ENCODE measurements at regions not wholly inside any gene's neighbourhood (a gene's known extent, or its start where the extent isn't known, plus 50 kb on each side); places are given as distances from the start of the nearest gene placed in this dataset.

DNA sequence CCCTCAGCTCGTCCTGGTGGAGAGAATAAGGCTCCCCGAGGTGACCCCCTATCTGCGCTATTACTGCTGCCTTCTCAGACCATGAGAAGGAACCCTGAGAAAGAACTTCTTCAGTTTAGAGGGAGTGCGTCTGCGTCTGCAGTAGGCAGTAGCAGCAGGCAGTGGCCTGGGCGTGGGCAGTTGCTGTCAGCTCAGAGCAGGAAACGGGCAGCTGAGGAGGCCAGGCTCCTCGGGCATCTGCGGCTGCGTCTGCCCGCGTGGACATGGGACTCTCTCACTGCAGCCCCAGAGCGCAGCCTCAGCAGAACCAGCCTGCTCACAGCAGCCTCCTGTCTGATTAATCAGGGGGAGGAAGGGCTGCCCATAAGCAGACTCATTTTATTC, 49.8 kb upstream of the FCN1 start:
- DNase-seq (ENCODE audit: low spot score): no peak

DNA sequence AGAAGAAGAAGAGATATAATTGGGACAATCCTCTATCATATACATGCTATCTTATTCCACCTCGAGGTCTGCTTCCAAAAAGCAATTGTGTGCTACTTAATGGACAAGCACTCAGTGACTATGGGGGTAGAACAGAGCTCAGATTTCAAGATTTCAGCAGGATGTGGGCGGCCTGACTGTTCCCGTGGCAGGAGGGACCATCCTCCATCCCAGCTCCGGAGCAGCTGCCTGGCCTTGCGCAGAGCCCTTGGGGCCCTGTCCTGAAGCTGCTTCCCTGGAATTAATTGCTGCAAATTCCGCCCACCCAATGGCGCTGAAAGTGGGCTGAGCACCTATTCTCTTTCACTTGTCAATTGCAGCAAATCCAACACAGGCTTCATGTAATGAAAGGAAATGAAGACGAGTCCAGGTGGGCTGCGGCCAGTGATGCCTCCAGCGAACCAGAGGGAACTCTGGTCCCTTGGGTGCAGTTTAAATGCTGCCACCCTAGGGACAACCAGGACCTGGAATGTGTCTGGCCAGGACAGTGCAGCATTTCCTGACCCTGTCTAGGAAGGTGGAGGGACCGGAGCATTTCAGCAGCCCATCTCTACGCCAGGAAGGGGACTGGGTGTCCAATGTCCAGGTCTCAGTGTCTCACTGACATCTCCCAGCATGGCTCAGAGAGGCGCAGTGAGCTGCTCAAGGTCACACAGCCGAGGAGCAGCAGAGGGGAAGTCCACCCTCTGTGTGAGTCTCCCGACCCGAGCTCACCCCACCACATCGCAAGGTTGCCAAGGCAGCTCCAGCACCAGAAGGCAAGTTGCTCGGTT, 50.5 kb upstream of the FCN1 start:
- no peak for DNase-seq (ENCODE audit: low spot score)

DNA sequence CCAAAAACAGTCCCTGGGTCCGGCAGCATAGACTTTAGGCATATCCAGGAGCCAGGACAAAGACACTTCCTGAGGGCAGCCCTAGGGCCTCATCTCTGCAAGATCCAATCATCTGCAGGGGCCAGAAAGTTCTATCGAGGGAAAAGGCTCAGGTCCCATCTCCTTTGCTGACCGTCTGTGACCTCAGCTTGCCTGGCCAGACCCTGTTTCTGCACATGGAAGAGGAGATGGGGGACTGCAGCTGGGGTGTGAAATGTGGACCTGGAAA, 51.0 kb upstream of the FCN1 start:
- DNase-seq (ENCODE audit: low spot score): no peak

DNA sequence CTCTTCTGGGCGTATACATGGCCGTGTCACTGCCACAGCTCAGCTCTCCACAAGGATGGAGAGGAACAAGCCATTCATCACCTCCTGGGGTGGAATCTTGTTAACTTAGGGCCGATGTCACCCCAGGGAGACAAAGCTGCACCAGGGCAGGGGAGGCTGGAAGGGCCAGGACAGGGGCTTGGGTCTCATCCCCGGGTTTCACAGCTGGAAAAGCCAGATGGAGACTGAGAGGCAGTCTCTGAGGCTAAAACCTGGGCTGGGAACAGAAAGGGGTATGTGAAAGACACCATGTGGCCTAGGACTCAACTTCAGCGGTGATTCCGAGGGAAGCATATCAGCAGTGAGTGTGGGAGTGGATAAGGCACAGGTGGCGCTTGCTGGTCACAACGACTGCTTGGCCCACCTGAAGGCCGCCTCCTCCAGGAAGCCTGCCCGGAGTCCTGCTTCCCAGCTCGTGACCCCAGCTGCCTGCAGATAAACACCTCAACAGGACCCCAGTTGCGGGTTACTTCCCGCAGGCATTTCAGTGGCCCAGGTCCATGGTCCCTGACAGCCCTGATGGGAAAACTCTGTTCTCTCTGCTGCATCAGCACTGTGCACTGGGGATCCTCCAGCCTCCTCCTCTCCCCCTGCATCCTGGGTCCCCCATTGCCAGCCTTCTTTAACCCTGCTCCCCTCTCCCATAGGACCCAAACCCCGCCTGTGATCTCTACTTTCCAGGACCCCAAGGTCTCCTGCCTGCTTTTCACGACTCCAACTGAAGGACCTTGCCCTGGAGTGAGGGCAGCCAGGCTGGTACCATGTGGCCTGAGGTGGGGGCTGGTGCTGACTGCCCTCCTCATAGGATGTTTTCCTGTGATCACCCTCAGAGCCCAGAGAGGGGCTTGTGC, 51.7 kb upstream of the FCN1 start:
- no peak for DNase-seq (ENCODE audit: low spot score)

DNA sequence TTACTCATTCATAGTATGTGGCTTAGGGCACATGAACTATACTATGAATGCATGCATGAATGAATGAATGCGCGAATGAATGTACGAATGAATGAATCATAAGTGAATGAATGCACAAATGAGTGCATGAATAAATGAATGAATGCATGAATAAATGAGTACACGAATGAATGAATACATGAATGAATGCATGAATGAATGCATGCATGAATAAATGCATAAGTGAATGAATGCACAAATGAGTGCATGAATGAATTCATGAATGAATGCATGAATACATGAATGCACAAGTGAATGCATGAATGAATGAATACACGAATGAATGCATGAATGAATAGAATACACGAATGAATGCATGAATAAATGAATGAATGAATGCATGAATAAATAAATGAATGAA, 52.5 kb upstream of the FCN1 start:
- no peak for DNase-seq (ENCODE audit: low spot score)

DNA sequence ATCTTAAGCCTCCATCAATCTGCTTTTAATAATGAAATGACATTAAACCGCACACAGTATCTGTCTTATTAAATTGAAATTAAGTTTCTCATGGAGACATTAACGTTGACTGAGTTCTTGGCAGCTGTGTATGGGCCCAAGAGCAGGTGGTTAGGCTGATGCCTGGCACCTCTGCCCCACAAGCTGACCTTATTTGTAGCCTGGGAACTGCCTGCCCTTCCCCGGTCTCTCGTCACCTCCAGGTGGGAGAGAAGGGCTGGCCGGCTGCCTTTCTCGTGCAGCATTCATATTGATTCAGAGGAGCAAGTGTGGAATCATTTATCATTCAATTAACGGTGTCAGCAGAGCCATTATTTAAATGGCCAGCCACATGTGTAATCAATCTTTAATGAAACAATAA, 53.0 kb upstream of the FCN1 start:
- DNase-seq (ENCODE audit: low spot score): no peak

DNA sequence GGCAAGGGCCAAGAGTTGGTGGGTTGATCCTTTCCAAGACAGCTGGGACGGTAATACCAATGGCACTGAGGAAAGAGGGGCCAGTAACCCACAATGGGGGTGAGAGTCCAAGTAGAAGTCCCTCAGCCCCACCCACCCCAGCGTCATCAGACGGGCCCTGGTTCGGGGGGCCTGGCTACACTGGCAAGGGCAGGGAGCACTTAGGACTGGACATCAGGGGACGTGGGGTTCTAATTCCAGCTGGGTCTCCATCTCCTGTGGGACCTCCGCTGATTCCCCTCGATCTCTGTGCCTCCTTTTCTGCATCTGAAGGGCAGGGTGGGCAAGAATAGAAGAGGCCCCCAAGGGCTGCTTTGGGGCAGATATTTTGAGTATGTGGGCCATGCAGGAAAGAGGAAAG, 53.5 kb upstream of the FCN1 start:
- no peak for DNase-seq (ENCODE audit: low spot score)

DNA sequence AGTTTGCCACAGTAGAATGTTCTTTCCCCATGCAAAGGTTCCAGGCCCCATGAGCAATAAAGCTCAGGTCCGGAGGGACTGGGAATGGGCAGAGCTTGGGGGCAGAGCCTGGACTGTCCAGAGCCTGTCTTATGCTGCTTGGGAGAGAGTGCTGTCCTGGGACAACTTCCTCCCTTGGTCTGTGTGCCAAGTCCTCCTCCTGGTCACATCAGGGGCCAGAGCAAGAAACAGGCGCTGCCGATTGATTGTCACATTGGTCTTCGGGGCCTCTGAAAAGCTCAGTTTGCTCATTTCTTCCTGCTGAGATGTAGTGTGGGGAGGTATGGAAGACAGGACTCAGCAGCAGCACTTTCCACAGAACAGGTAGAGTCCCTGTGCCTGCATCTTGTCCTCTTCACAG, 54.0 kb upstream of the FCN1 start:
- no peak for DNase-seq (ENCODE audit: low spot score)

DNA sequence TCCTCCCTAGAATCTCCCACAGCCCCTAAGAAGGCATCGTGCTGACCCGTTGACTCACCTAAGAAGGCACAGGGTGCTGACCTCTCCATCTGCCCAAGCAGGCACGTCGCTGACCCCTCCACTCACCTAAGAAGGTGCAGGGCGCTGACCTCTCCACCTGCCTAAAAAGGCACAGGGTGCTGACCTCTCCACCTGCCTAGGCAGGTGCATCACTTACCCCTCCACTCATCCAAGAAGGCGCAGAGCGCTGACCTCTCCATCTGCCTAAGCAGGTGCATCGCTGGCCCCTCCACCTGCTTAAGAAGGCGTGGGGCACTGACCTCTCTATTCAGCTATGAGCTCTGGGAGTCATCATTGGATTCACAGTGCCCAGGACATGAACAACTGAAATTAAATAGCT, 54.4 kb upstream of the FCN1 start:
- DNase-seq (ENCODE audit: low spot score): no peak

DNA sequence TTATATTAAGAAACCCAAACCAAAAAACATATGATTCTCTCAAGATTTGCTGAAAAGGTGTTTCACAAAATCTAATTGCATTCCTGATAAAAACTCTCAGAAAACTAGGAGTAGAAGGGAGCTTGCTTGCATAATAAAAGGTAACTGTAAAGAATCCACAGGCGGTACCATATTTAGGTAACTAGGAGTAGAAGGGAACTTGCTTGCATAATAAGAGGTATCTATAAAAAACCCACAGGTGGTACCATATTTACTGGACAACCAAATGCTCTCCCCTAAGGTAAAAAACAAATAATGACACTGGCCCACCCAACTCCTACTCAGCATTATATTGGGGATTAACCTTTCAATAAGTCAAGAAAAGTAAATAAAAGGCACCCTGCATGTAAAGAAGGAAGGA, 57.5 kb upstream of the FCN1 start:
- DNase-seq (ENCODE audit: low spot score): no peak

DNA sequence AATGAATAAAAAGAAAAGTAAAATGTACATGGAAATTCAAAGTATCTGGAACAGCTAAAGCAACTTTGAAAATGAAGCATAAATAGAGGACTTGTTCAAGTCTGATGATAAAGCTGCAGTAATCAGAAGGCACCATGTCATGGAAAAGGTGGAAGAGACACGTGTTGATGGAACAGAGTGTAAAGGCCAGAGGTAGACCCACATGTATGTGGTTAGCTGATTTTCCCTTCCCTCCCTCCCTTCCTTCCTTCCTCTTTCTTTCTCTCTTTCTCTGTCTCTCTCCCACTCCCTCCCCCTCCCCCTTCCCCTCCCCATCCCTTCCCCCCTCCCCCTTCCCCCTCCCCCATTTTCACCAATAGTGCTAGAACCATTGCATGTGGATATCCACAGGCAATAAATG, 58.7 kb upstream of the FCN1 start:
- DNase-seq (ENCODE audit: low spot score): no peak

DNA sequence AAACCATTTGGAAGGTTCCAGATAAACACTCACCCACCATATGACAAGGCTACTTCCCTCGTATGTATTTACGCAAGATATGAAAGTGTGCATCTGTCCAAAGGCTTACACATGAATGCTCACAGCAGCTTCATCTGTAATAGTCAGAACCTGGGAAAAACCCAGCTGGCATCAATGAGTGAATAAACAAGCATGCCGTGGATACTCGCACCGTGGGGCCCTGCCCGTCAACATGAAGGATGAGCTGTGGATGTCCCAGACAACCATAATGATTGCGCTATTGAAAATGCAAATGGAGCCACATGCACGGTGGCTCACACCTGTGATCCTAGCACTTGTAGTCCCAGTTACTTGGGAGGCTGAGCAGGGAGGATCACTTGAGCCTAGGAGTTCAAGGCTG, 60.6 kb upstream of the FCN1 start:
- no peak for DNase-seq (ENCODE audit: low spot score)

DNA sequence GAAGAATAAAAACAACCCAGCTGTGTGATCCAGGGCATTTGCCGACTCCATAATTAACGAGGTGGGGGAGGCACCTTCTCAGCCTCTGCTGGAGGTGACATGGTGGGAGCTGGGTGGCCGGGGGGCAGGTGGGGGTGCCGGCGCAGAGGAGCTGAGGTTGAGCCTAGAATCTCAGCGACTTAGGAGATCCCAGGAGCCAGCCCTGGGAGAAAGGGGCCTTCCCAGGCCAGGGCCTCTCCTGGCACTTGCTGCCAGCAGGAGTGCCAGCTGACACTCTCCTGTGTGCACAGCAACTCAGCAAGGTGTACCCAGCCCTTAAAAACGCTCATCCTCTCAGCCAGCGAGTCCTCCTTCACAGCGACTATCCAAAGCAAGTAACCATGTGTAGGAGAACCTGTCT, 62.8 kb upstream of the FCN1 start:
- DNase-seq (ENCODE audit: low spot score): no peak

DNA sequence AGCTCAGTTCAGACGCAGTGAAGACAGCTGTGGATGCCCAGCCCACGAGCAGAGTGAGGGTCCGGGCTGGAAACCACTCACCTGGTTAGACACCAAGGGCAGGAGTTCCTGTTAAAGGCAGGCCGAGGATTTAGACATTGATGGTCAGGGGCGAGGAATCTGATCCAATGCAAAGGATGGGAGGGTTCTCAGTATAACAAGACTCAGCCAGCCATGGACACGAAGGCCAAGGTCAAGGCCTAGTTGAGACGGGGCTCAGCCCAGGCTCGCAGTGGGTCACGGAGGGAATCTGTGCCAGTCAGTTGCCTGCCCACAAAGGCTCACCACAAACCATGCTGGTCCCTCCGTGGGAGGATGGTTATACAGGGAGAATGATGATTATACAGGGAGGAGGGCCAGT, 63.3 kb upstream of the FCN1 start:
- DNase-seq (ENCODE audit: low spot score): no peak

DNA sequence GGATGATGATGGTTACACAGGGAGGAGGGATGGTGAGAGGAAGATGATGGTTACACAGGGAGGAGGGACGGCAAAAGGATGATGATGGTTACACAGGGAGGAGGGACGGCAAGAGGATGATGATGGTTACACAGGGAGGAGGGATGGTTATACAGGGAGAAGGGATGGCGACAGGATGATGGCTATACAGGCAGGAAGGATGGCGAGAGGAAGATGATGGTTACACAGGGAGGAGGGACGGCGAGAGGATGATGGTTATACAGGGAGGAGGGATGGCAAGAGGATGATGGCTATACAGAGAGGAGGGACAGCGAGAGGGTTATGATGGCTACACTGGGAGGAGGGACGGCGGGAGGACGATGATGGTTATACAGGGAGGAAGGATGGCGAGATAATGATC, 64.1 kb upstream of the FCN1 start:
- DNase-seq (ENCODE audit: low spot score): no peak

DNA sequence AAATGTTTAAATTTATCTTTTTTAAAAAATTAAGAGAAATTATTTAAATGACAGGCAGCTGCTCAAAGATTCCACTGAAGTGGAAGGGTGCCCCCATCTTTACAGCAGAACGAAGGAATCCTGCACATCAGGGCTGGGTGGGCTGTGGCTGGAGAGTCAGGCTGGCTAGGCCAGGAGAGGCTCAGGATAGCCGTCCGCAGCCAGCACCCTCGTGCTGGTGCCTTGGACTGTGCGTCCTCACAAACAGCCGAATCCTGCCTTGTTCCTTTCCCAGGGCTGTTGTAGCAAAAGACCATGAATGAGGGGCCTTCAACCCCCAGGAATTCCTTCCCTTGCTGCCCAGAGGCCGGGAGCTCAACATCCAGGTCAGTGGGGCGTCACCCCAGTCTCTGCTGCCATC, 64.6 kb upstream of the FCN1 start:
- no peak for DNase-seq (ENCODE audit: low spot score)

DNA sequence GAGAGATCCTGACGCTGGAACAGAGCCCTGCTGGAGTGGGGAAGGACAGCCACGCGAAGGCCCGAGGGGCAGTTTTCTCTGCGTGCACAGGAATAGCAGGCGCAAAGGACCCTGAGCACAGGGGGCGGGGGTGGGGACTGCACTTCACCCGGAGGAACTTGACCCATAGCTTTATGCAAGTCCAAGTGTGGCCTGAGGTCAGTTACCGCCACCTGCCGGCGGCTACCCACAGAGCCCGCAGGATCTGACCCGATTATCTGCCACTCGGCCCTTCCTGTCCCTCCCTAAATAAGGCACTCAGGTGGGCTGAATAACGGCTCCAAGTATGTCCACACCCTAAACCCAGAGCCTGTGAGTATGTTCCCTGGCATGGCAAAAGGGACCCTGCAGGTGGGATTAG, 65.4 kb upstream of the FCN1 start:
- no peak for DNase-seq (ENCODE audit: low spot score)

DNA sequence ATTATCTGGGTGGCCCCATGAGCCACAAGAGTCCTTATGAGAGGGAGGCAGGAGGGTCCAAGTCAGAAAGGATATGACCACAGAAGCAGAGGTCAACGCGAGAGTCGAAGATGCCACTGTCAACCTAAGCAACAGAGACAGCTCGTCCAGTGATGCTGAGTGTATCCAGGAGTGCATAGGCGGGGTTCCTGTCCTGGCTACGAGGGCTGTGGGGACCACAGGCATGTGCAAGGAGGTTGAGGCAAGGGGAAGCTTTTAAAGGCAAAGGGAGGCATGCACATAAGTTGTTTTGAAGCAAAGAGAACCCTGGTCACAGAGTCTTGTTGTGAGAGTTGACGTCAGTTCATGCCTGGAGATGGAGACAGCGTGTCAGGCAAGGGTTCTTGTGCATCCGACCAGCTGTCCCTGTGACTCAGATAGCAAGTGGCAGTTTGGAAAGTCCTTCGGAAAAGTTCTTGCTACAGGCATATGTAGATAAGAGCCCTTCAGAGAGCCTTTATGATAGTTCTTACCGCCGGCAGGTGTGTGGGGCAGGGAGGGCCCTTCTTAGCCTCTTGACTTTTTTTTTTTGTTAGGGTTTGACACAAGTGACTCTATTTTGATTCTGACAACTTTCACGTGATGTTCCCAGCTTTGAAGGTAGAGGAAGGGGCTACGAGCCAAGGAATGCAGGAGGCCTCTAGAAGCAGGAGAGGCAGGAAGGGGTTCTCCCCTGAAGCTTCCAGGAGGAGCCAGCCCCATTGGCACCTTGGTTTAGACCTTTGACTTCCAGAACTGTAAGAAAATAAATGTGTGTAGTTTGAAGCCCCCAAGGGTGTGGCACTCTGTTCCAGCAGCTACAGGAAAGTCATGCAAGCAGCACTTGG, 66.0 kb upstream of the FCN1 start:
- DNase-seq (ENCODE audit: low spot score): no peak

DNA sequence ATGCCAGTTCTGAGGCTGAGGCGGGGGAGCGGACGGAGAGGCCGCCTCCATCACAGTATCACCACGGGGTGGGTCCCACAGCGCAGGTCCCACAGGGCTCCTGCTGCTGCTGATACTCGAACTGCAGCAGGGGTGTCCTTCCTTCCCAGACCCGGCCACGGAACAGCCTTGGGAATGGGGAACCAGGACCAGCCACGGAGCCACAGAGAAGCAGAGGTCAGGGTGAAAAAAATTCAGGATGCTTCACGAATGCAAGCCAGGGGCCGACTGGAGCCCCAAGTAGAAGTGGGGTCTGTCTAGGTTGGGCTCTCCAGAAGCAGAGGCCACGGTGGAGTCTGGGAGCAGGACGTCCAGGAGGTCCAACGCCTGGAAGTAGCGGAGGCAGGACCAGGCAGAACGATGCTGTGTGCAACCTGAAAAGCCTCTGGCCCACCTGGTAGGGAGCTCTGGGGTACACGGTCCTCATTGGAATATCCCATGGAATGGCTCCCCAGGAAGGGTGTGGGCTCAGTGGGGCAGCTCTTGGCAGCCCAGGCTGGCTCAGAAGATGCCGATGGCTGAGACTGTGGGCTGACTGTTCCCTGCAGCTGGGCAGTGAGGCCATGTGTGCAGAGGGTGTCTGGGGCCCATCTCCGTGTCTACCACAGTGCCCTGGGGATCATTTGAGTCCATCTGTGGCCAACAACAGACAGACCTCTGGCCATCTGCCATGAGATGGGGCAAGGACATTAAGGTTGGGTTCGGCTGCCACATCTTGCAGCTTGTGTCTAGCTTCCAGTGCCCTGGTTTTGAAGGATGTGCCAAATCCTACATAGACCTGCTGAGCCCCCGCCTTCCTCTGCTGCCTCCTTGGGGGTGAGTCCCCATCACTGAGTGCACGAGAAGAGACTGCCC, 66.9 kb upstream of the FCN1 start:
- no peak for DNase-seq (ENCODE audit: low spot score)

DNA sequence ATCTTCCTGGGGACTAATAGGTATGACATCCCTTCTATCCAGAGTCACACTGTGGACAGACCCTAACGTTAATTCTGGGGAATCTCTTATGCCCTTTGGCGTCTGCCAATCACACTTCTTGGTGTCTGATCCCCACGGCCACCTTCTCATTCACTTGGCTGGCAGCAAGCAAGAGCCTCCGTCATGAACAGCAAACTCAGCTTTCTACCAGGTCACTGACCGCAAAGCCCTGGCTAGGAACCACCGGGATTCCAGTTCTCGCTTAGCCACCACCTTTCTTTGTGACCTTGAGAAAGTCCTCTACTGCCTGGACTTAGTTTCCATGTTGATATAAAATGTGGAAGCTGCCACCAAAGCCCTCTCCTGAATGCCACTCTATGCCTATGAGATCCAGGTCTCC, 67.7 kb upstream of the FCN1 start:
- DNase-seq (ENCODE audit: low spot score): no peak

DNA sequence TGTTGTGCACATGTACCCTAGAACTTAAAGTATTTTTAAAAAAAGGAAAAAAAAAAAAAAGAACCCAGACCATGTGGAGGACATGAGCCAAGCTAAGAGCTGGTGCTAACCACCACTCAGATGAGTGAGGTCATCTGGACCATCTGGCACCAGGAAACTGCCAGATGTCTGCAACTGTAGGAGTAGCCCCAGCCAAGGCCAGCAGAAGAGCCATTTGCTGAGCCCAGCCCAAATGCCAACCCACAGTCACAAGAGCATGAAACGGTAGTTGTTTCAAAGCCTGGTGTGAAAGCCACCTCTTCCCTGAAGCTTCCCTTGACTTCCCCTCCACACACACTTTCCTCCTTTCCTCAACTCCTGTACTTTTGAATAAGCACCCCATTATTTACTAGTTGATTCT, 69.2 kb upstream of the FCN1 start:
- DNase-seq (ENCODE audit: low spot score): no peak

DNA sequence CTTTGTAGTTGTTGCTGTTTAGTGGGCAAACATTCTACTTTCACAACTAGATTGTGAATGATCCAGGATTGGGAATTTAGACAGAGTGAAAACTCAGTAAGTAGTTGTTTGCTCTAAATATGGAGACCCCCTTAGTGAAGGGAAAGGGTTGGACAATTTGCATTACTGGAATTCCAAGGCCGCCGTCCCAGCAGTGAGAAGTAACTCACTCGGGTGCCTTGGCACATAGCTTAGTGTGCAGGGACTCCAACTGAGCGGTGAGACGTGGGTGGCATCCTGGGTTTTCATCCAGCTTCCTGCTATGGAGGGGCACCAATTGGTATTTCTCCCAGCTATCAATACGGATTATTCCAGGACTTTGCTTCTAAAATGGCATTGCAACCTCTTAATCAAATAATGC, 69.7 kb upstream of the FCN1 start:
- DNase-seq (ENCODE audit: low spot score): no peak

Data from ecto neural progenitor cell (in vitro differentiated cells).